GM12878 (cell line): ENCODE measurements at regions not wholly inside any gene's neighbourhood (a gene's known extent, or its start where the extent isn't known, plus 50 kb on each side); places are given as distances from the start of the nearest gene placed in this dataset.

Experiments used
- PRDM15 ChIP-seq: fragments of 450-650 bp; formaldehyde crosslinking; IDR thresholded peaks from 2 replicates; pipeline ENCODE4 v1.4.0; 2020; ENCODE audit warnings: mild to moderate bottlenecking, moderate library complexity
- REST ChIP-seq: IDR thresholded peaks from 2 replicates; pipeline ENCODE4 v1.6.1; 2012; ENCODE audit warnings: mild to moderate bottlenecking, low read depth, low read length

- TF ChIP-seq PRDM15 (CRISPR knock-in tag) (no peak), REST (no peak)
Observed at GRCh38 chr11:41527530-41527929, 68.1 kb upstream of the LRRC4C start.
